GM12878 (cell line): ENCODE measurements at regions not wholly inside any gene's neighbourhood (a gene's known extent, or its start where the extent isn't known, plus 50 kb on each side); places are given as distances from the start of the nearest gene placed in this dataset.

Source experiments
- ATAC-seq: fragments of 200-7000 bp; cut with Tn5 transposase; 3 replicates; pipeline ENCODE4 v1.9.1; 2020; ENCODE audit warnings: mild to moderate bottlenecking, moderate library complexity
- BruUV-seq: library from RNA; stranded (reverse); fragments of 400-500 nt; replicated peaks from 2 replicates; lab custom pipeline; 2021; lab: Mats Ljungman, UMichigan
- CTCF ChIA-PET: fragments of 300-600 bp; sonication (Branson Sonifier 250); formaldehyde crosslinking; extraction: SDS; loops from one replicate; lab custom pipeline; 2021; ENCODE audit warnings: inconsistent platforms; lab: Yijun Ruan, JAX
- POLR2A ChIA-PET: fragments of 350-600 bp; formaldehyde crosslinking; extraction: SDS; loops from one replicate; lab custom pipeline; 2021; ENCODE audit warnings: inconsistent platforms; lab: Charles Lee
- RAD21 ChIA-PET: fragments of 300-600 bp; sonication (Branson Sonifier 250); formaldehyde crosslinking; loops from one replicate; lab custom pipeline; 2023; ENCODE audit warnings: antibody characterized with exemption; ENCODE audit not compliant: unreplicated experiment; lab: Charles Lee
- SMC1A ChIA-PET: fragments of 300-600 bp; sonication (Branson Sonifier 250); formaldehyde crosslinking; loops from one replicate; lab custom pipeline; 2023; ENCODE audit not compliant: unreplicated experiment, uncharacterized antibody; lab: Charles Lee
- DNase-seq: peaks from one replicate; pipeline ENCODE4 v3.0.0-alpha.2; 2011; ENCODE audit warnings: low read depth, low spot score
- FAIRE-seq: peaks from 3 replicates; lab custom pipeline; 2011; peaks lifted over from hg19 to GRCh38; lab: Jason Lieb, UNC
- H2AFZ ChIP-seq: 2 replicates; pipeline ENCODE4 v1.6.0; 2011; ENCODE audit warnings: low read depth, low read length, control low read depth; ENCODE audit not compliant: control insufficient read depth
- H3K27ac ChIP-seq: 2 replicates; pipeline ENCODE4 v1.5.1; 2011; ENCODE audit warnings: control low read depth; ENCODE audit not compliant: control insufficient read depth, insufficient read depth
- H3K27me3 ChIP-seq, 2 experiments: replicated peaks in 1 of 2; 2 replicates each; pipeline versions ENCODE4 v1.6.0 to v1.6.1; 2011; ENCODE audit warnings: low read length in 1 of 2; ENCODE audit not compliant: control insufficient read depth in 2 of 2, insufficient read depth in 2 of 2
- H3K36me3 ChIP-seq, 2 experiments: 2 replicates each; pipeline ENCODE4 v1.5.1; 2011; ENCODE audit warnings: low read length in 1 of 2; ENCODE audit not compliant: control insufficient read depth in 2 of 2, insufficient read depth in 2 of 2
- H3K4me1 ChIP-seq: 2 replicates; pipeline ENCODE4 v1.6.1; 2011; ENCODE audit warnings: mild to moderate bottlenecking, low read length, moderate library complexity, mixed read lengths; ENCODE audit not compliant: control insufficient read depth, insufficient read depth
- H3K4me2 ChIP-seq: 2 replicates; pipeline ENCODE4 v1.6.0; 2011; ENCODE audit warnings: control low read depth; ENCODE audit not compliant: control insufficient read depth, insufficient read depth
- H3K4me3 ChIP-seq: fragments of 200-600 bp; sonication (generic); 2 replicates; pipeline ENCODE4 v1.5.1; 2016
- H3K79me2 ChIP-seq: 2 replicates; pipeline ENCODE4 v1.6.0; 2011; ENCODE audit warnings: low read length; ENCODE audit not compliant: control insufficient read depth, insufficient read depth
- H3K9ac ChIP-seq: 2 replicates; pipeline ENCODE4 v1.8.0; 2011; ENCODE audit warnings: low read length, control low read depth, mixed read lengths; ENCODE audit not compliant: control insufficient read depth, insufficient read depth
- H3K9me3 ChIP-seq: replicated peaks from 3 replicates; pipeline ENCODE4 v1.5.1; 2011; ENCODE audit warnings: mild to moderate bottlenecking, low read length; ENCODE audit not compliant: control insufficient read depth, insufficient read depth
- H4K20me1 ChIP-seq: 2 replicates; pipeline ENCODE4 v1.6.0; 2011; ENCODE audit not compliant: control insufficient read depth, insufficient read depth
- BCL3 ChIP-seq: IDR thresholded peaks from 2 replicates; pipeline ENCODE4 v1.6.1; 2011; ENCODE audit warnings: borderline replicate concordance, low read depth, mild to moderate bottlenecking, moderate library complexity, low read length; ENCODE audit not compliant: insufficient read depth, poor library complexity, severe bottlenecking
- HDAC6 ChIP-seq: fragments of 200-600 bp; sonication (generic); IDR thresholded peaks from one replicate; pipeline ENCODE4 v1.8.0; 2017; ENCODE audit warnings: antibody characterized with exemption; ENCODE audit not compliant: unreplicated experiment
- PML ChIP-seq: IDR thresholded peaks from 2 replicates; pipeline ENCODE4 v1.6.1; 2012; ENCODE audit warnings: low read length, inconsistent platforms
- REST ChIP-seq: IDR thresholded peaks from 2 replicates; pipeline ENCODE4 v1.6.1; 2012; ENCODE audit warnings: mild to moderate bottlenecking, low read depth, low read length
- YY1 ChIP-seq: IDR thresholded peaks from 2 replicates; pipeline ENCODE4 v1.6.1; 2011; ENCODE audit warnings: low read depth, mild to moderate bottlenecking, low read length
- WGBS: methylation state at CpG from one replicate; pipeline ENCODE4 v1.1.6; 2016; ENCODE audit warnings: low lambda C conversion rate; ENCODE audit not compliant: insufficient replicate concordance, insufficient coverage; ENCODE audit errors: missing lambda C conversion rate; 5-methylcytosine and 5-hydroxymethylcytosine counted together
- in situ Hi-C: fragments of 300-500 bp; cut with MboI; formaldehyde crosslinking; loops from 9 replicates; pipeline ENCODE4 v1.14.3; 2018; ENCODE audit warnings: mixed read lengths
- intact Hi-C: fragments of 100-400 bp; cut with micrococcal nuclease; formaldehyde crosslinking; loops from one replicate; pipeline ENCODE4 v1.14.2; 2022; ENCODE audit not compliant: unreplicated experiment

GRCh38 chr14:100967178-100967577, 63.7 kb upstream of the RTL1 start:
- in situ Hi-C loops: no loop called here
- intact Hi-C loops: no loop called here
- no peaks in the 10 kb centered on the region for H3K36me3 ChIP-seq
- POLR2A ChIA-PET: no interaction called here
- no peak overlapping the region for H2AFZ ChIP-seq
- DNase-seq (no peak), FAIRE-seq (no peak), ATAC-seq (no peak)
- RAD21 ChIA-PET: no interaction called here
- H3K79me2 ChIP-seq: no peaks in the 10 kb centered on the region
- CTCF ChIA-PET: no interaction called here
- SMC1A ChIA-PET: no interaction called here
- H3K27ac ChIP-seq: no peak overlapping the region
- WGBS: 35% methylated on average over 3 of the region's 3 CpGs
- H4K20me1 ChIP-seq: no peaks in the 10 kb centered on the region
- no peaks in the 10 kb centered on the region for H3K27me3 ChIP-seq
- no peak overlapping the region for H3K4me3 ChIP-seq
- no peaks in the 10 kb centered on the region for H3K4me1 ChIP-seq
- no peak for TF ChIP-seq REST
- no peak for TF ChIP-seq YY1
- TF ChIP-seq PML: no peak
- no peak for TF ChIP-seq HDAC6
- TF ChIP-seq BCL3: no peak
- H3K9me3 ChIP-seq: no peaks in the 10 kb centered on the region
- no peak overlapping the region for H3K9ac ChIP-seq
- no peak overlapping the region for H3K4me2 ChIP-seq
- BruUV-seq: no TSS peak
